GM12892 (cell line): ENCODE measurements at regions not wholly inside any gene's neighbourhood (a gene's known extent, or its start where the extent isn't known, plus 50 kb on each side); places are given as distances from the start of the nearest gene placed in this dataset.

ENCODE experiments used
- POLR2A ChIP-seq: IDR thresholded peaks from 2 replicates; pipeline ENCODE4 v1.6.1; 2011; ENCODE audit warnings: low read depth, low read length, control low read depth
- TAF1 ChIP-seq: IDR thresholded peaks from 2 replicates; pipeline ENCODE4 v1.6.1; 2011; ENCODE audit warnings: low read depth, mild to moderate bottlenecking, control low read depth, low read length, borderline replicate concordance

GRCh38 chr12:91633206-91633605 lies 450.6 kb upstream of the DCN start:
- TF ChIP-seq POLR2A, result no peak
- no peak for TF ChIP-seq TAF1
